ENCODE measurements at regions not wholly inside any gene's neighbourhood (a gene's known extent, or its start where the extent isn't known, plus 50 kb on each side); places are given as distances from the start of the nearest gene placed in this dataset.

DNA sequence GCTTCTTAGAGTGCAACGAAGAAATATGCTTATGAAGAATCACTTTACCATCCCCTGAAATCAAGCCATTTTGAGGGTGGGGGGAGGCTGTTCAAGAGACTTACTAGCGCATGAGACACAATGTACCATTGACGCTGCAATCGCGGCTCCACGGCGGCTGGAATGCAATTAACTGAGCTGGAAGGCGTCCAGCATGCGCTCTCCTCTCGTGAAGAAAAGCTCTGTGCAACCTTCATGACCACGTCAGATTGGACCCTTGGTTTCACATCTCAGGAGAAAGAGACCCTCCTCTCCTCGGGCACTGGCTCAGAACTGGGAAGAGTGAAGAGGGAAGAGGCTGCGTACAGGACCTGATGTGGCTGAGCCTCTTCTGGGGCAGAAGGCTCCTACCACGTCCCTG, 138.5 kb upstream of the IRX2 start:
- Histone ChIP-seq H2AFZ (ENCODE audit: low read length) (no peak overlapping the region), H3K9ac (ENCODE audit: insufficient read depth, low read length) (no peak overlapping the region), H3K36me3 (ENCODE audit: control insufficient read depth, insufficient read depth, low read length) (no peaks in the 10 kb centered on the region), H3K27me3 (ENCODE audit: control insufficient read depth, insufficient read depth, low read length) (no peaks in the 10 kb centered on the region), H3K4me3 (replicated peaks in 1 of 4; ENCODE audit: control extremely low read depth in 1 of 4, insufficient read depth in 1 of 4, low read depth in 3 of 4, low read length in 4 of 4) (no peak overlapping the region), H4K20me1 (ENCODE audit: control insufficient read depth, extremely low read depth, insufficient read depth, low read length) (no peaks in the 10 kb centered on the region), H3K9me3 (ENCODE audit: control insufficient read depth, insufficient read depth, low read depth, low read length) (no peaks in the 10 kb centered on the region), H3K4me2 (ENCODE audit: extremely low read depth, insufficient read depth, low read length) (no peak overlapping the region), H3K79me2 (ENCODE audit: control insufficient read depth, insufficient read depth, low read length) (no peaks in the 10 kb centered on the region), H3K27ac (ENCODE audit: insufficient read depth, low read length) (no peak overlapping the region), H3K4me1 (ENCODE audit: control insufficient read depth, extremely low read depth, insufficient read depth, low read length) (no peaks in the 10 kb centered on the region)
- no peak for DNase-seq (ENCODE audit: low read depth in 2 of 2)
- TF ChIP-seq EZH2 (IDR thresholded peaks at IDR 0.05; ENCODE audit: low read length, missing control alignments): no peak

DNA sequence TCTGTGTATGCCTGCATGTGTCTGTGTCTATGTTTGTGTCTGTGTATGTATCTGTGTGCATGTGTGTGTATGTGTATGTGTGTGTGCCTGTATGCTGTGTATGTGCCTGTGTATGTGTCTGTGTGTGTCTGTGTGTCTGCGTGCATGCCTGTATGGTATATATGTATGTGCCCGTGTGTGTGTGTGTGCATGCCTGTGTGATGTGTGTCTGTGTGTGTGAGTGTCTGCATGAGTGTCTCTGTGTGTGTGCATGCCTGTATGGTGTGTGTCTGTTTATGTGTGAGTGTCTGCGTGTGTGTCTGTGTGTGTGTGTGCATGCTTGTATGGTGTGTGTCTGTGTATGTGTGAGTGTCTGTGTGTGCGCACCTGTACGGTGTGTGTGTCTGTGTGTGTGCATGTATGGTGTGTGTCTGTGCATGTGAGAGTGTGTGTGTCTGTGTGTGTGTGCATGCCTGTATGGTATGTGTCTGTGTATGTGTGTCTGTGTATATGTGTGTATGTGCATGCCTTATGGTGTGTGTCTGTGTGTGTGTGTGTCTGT, 137.1 kb upstream of the IRX2 start:
- Histone ChIP-seq H3K4me3 (replicated peaks in 1 of 4; ENCODE audit: control extremely low read depth in 1 of 4, insufficient read depth in 1 of 4, low read depth in 3 of 4, low read length in 4 of 4) (no peak overlapping the region), H3K9ac (ENCODE audit: insufficient read depth, low read length) (no peak overlapping the region), H3K27ac (ENCODE audit: insufficient read depth, low read length) (no peak overlapping the region), H3K4me1 (ENCODE audit: control insufficient read depth, extremely low read depth, insufficient read depth, low read length) (no peaks in the 10 kb centered on the region), H2AFZ (ENCODE audit: low read length) (no peak overlapping the region), H3K4me2 (ENCODE audit: extremely low read depth, insufficient read depth, low read length) (no peak overlapping the region), H3K36me3 (ENCODE audit: control insufficient read depth, insufficient read depth, low read length) (no peaks in the 10 kb centered on the region), H3K79me2 (ENCODE audit: control insufficient read depth, insufficient read depth, low read length) (no peaks in the 10 kb centered on the region), H3K27me3 (ENCODE audit: control insufficient read depth, insufficient read depth, low read length) (no peaks in the 10 kb centered on the region), H3K9me3 (ENCODE audit: control insufficient read depth, insufficient read depth, low read depth, low read length) (no peaks in the 10 kb centered on the region), H4K20me1 (ENCODE audit: control insufficient read depth, extremely low read depth, insufficient read depth, low read length) (no peaks in the 10 kb centered on the region)
- no peak for DNase-seq (ENCODE audit: low read depth in 2 of 2)
- TF ChIP-seq EZH2 (IDR thresholded peaks at IDR 0.05; ENCODE audit: low read length, missing control alignments) (no peak), CTCF (conservative IDR thresholded peaks at IDR 0.05 in 1 of 2, IDR thresholded peaks at IDR 0.05 in 1 of 2; ENCODE audit: low read depth in 1 of 2, low read length in 2 of 2) (no peak)

DNA sequence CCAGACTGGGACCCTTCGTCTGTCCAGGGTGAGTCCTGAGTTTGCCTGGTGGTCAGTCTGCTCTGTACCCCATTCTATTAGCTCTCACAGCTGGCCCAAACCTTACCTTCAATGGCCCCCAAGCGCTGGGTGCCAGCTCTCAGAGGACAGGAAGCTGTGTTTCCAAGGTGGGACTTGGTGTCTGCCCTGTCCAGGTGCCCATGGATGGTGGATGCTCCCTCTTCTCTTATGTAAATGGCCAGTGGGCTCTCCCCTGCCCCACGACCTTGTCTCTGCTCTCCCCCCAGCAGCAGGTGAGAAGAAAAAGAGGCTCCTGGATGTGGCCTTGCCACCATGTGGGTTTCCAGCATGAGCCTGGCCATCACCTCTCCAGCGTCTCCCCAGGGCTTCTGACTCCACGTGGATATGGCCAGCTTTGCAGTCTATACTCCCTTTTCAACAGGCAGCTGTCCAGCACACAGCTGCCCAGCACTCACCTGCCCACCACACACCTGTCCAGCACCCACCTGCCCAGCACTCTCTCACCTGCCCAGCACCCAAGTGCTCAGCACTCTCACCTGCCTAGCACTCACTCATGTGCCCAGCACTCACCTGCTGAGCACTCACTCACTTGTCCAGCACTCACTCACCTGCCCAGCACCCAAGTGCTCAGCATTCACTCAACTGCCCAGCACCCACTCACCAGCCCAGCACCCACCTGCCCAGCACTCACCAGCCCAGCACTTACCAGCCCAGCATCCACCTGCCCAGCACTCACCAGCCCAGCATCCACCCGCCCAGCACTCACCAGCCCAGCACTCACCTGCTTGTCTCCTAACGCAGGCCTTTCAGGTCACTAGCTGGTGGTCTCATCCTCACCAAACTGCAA, 136.2 kb upstream of the IRX2 start:
- no peak for DNase-seq (ENCODE audit: low read depth in 2 of 2)
- H3K36me3 ChIP-seq (ENCODE audit: control insufficient read depth, insufficient read depth, low read length): no peaks in the 10 kb centered on the region
- no peak overlapping the region for H3K4me2 ChIP-seq (ENCODE audit: extremely low read depth, insufficient read depth, low read length)
- no peaks in the 10 kb centered on the region for H4K20me1 ChIP-seq (ENCODE audit: control insufficient read depth, extremely low read depth, insufficient read depth, low read length)
- no peaks in the 10 kb centered on the region for H3K27me3 ChIP-seq (ENCODE audit: control insufficient read depth, insufficient read depth, low read length)
- H3K79me2 ChIP-seq (ENCODE audit: control insufficient read depth, insufficient read depth, low read length): no peaks in the 10 kb centered on the region
- TF ChIP-seq EZH2 (IDR thresholded peaks at IDR 0.05; ENCODE audit: low read length, missing control alignments) (no peak), CTCF (conservative IDR thresholded peaks at IDR 0.05 in 1 of 2, IDR thresholded peaks at IDR 0.05 in 1 of 2; ENCODE audit: low read depth in 1 of 2, low read length in 2 of 2) (no peak)
- no peak overlapping the region for H2AFZ ChIP-seq (ENCODE audit: low read length)
- H3K9me3 ChIP-seq (ENCODE audit: control insufficient read depth, insufficient read depth, low read depth, low read length): no peaks in the 10 kb centered on the region
- no peaks in the 10 kb centered on the region for H3K4me1 ChIP-seq (ENCODE audit: control insufficient read depth, extremely low read depth, insufficient read depth, low read length)
- no peak overlapping the region for H3K9ac ChIP-seq (ENCODE audit: insufficient read depth, low read length)
- H3K27ac ChIP-seq (ENCODE audit: insufficient read depth, low read length): no peak overlapping the region
- H3K4me3 ChIP-seq (replicated peaks in 1 of 4; ENCODE audit: control extremely low read depth in 1 of 4, insufficient read depth in 1 of 4, low read depth in 3 of 4, low read length in 4 of 4): no peak overlapping the region
